ENCODE measurements at regions not wholly inside any gene's neighbourhood (a gene's known extent, or its start where the extent isn't known, plus 50 kb on each side); places are given as distances from the start of the nearest gene placed in this dataset.

GRCh38 chr6:44530910-44531234 lies 143.4 kb downstream of the CDC5L start:
- no peak for TF ChIP-seq CTCF (IDR thresholded peaks at IDR 0.05; ENCODE audit: low read depth, low read length)
- no peak for TF ChIP-seq POLR2A (IDR thresholded peaks at IDR 0.05; ENCODE audit: extremely low read depth, insufficient read length)
